ENCODE measurements at regions not wholly inside any gene's neighbourhood (a gene's known extent, or its start where the extent isn't known, plus 50 kb on each side); places are given as distances from the start of the nearest gene placed in this dataset.

DNA sequence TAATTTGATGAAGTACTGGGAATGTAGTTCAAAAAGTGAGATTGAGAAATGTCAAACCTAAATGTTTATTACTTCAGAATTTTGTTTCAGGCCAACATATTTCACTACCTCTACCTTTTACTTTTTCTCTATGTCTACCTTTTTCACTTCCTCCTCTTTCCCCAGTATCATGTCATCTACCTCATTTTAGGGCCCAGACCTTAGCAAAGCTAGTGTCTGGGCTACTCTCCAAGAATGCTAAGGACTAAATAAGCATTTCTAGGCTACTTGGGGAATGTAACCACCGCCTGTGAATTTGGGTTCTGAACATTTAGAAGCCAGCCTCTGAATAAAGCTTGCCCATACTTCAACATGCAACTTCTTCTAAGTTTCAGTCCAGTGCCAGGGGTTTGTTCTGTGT is 330.4 kb downstream of the SLC4A3 start:
- no peak for DNase-seq (ENCODE audit: low spot score)

DNA sequence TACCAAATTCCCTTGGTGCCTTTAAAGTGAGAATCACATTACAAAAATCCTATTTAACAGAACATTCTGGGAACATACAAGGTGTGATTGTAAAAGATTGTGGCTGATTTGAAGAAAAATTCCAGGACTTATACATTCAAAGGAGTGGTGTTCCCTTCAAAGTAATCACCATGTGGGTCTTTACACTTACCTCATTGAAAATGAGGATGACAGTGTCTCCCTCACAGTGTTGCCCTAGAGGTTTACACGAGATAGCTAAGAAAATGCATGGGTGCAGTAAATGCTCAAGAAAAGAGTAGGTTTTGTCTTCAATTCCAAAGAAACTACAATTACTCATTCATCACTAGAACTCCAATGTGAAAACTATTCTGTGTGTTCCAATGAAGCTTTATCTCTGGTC is 331.5 kb downstream of the SLC4A3 start:
- no peak for DNase-seq (ENCODE audit: low spot score)

DNA sequence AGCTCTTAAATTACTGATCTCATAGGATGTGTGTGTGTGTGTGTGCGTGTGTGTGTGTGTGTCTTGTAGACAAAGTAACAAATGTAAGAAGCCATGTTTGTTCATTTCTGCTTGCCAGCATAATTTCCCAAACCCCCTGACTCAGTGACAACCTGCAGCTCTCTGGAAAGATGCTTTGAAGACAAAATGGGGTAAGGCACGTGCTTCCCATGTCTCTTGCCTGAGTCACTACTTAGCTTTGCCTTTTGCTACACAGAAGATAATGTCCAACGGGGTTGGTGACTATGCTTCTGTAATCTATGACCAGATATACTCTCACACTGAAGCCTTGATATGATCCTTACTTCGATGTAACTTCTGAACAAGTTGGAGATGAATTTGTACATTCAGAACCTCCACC is 332.0 kb downstream of the SLC4A3 start:
- DNase-seq (ENCODE audit: low spot score): no peak

DNA sequence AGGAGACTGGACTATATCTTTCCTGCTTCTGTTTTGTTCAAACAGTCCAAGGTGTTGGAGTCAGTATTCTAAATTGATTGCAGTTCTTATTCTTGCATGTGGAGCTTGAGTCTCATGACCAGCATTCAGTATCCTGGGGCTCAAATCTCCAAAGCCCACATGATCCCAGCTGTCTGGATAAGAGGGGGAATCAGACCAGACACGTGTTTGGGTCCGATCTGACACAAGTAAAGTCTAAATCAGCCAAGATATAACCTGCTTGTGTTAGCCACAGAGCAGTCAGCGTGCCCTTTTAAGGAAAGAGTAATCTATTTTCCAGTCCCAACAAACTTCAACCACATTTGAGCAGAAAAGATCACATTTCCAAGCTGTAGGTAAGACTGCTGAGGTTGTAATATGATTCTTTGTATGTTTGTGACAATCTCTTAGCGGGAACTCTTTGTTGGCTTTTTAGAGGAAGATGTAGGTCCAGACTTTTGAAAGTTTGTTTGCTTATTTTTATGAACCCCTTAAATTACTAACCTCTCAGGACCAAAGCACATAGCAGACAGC is 334.6 kb downstream of the SLC4A3 start:
- DNase-seq (ENCODE audit: low spot score): no peak

DNA sequence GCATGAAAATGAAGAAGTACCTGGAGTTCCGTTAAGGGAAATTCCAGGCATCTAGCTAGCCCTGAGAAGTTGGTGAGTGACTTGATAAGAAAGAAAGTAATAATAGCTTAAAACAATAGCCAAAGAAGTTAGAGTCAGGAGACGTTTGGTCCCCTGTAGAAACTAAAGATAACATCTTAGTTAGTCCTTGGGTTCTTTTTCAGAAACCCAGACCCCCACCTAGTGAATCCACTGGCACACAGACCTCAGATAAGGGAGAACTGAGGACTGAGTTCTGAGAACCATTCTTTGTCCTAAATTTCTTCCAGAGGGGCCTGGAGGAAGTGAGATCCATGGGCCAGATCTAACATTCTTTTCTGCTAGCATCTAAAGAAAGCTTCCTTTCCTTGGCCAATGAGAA is 335.4 kb downstream of the SLC4A3 start:
- DNase-seq (ENCODE audit: low spot score): no peak

GRCh38 chr2:219965287-219966194 is 338.1 kb downstream of the SLC4A3 start:
- DNase-seq (ENCODE audit: low spot score): no peak

DNA sequence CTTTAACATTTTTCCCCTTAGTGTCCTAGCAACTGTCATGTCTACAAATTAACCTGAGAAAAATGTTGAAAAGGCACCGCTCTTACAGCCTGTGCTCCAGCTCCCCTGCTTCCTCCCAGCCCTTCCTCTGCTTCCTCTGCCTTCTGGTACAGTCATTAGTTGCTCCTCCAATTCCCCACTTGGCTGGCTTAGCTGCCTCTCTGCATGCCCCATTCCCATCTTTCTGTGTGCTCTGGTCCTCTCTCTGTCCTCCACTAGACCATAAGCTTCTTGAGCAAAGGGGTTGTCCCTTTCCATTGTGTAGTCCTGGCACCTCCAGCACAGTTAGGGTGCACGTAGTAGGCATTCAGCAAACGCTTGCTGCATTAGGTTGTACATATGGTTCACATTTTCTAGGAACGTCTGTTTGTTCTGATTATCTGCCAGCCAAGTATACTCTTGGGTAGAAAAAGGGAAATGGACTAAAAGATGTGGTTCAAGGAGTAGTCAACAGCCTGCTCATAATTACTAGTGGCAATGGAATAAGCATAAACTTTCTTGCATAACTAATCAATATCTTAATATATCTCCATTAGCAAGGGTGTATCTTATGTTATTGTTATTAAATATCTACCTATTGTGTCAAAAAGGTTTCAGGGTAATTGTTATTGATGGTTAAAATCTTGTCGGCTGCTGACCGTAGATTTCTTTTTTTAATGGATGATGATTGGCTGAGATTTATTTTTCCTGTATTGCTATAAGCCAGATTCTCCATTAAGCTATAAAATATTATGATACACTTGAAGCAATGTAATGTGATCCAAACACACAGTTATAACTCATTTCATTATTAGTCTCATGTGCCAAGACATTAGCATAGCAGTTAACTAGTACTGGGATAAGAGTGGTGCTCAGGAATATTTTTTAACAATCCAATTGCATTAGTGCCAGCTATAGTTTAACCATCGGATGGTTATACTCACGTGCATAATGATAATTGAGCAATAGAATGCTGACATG is 340.1 kb downstream of the SLC4A3 start:
- DNase-seq (ENCODE audit: low spot score): no peak

- no peak for DNase-seq (ENCODE audit: low spot score)
Observed at GRCh38 chr2:219968685-219969345, 341.4 kb downstream of the SLC4A3 start.

DNA sequence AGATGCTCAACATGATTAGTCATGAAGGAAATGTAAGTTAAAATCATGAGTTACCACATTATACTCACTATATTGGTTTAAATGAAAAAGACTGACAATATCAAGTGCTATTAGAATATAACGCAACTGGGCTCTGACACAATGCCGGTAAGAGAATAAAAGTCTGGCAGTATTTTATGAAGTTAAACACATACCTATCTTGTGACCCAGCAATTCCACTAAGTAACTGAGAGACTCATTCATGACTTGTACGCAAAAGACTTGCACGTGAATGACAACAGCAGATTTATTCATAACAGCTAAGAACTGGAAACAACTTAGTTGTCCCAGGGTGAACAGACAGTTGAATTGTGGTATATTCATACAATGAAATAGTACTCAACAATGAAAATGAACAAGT is 342.1 kb downstream of the SLC4A3 start:
- DNase-seq (ENCODE audit: low spot score): no peak

GRCh38 chr2:219973136-219973535 is 345.7 kb downstream of the SLC4A3 start:
- no peak for DNase-seq (ENCODE audit: low spot score)

DNA sequence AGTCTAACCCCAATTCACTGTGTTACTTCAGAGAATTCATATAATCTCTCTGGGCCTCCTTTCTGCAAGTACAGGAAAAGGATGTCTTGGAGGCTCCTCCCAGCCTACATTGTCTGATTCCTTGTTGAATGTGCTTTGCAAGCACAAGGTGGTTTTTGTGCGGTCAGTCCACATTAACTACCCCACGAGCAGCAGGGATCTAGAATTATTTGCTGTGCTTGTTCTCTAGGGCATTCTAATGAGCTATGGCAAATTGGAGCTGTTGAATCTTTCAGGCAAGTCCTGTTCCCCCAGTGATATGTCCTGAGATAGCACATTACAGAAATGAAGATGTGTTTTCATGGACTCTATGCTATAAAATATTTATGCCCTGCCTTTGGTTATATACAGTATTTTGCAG is 349.4 kb downstream of the SLC4A3 start:
- no peak for DNase-seq (ENCODE audit: low spot score)

GRCh38 chr2:219980638-219981037 is 353.2 kb downstream of the SLC4A3 start:
- no peak for DNase-seq (ENCODE audit: low spot score)

DNA sequence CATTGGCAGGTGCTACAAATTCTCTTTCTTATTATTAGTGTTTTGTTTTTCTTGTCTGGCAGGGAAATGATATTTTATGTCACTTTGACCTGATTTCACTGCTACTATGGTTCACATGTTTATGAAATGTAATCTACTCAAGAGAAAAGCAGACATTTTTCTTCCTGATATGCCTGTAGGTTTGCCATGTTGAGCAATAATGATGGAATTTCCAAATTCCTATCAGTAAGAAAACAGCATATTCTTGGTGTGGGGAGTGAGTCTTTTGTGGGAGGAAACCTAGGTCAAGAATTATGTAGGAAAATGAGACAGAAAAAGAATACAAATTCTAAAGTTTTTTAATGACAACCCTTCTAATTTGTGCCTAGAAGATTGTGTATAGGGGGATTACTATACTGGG is 356.4 kb downstream of the SLC4A3 start:
- no peak for DNase-seq (ENCODE audit: low spot score)

- no peak for DNase-seq (ENCODE audit: low spot score)
Observed at GRCh38 chr2:219985017-219985416, 357.6 kb downstream of the SLC4A3 start.

- no peak for DNase-seq (ENCODE audit: low spot score)
Observed at GRCh38 chr2:219987830-219988229, 360.4 kb downstream of the SLC4A3 start.

GRCh38 chr2:219989744-219990143 is 362.3 kb downstream of the SLC4A3 start:
- no peak for DNase-seq (ENCODE audit: low spot score)

DNA sequence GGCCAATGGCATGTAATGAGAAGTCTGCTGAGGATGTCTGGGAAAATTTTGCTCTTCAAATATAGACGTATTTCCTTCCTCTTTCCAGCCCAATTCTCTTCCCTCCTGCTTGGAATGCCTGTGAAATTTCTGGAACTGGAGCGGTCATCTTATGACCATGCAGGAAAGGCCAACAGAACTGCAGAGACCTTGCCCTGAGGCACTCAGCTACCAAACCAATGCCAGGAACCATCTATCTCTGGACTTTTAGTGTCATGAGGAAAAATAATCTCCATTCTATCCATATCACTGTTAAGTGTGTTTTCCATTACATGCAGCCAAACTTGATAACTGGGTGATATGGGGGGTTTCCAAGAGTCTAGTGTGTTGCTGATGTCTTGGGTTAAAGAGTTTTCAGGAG is 363.7 kb downstream of the SLC4A3 start:
- DNase-seq (ENCODE audit: low spot score): no peak

GRCh38 chr2:219995399-219995798 is 368.0 kb downstream of the SLC4A3 start:
- no peak for DNase-seq (ENCODE audit: low spot score)

DNA sequence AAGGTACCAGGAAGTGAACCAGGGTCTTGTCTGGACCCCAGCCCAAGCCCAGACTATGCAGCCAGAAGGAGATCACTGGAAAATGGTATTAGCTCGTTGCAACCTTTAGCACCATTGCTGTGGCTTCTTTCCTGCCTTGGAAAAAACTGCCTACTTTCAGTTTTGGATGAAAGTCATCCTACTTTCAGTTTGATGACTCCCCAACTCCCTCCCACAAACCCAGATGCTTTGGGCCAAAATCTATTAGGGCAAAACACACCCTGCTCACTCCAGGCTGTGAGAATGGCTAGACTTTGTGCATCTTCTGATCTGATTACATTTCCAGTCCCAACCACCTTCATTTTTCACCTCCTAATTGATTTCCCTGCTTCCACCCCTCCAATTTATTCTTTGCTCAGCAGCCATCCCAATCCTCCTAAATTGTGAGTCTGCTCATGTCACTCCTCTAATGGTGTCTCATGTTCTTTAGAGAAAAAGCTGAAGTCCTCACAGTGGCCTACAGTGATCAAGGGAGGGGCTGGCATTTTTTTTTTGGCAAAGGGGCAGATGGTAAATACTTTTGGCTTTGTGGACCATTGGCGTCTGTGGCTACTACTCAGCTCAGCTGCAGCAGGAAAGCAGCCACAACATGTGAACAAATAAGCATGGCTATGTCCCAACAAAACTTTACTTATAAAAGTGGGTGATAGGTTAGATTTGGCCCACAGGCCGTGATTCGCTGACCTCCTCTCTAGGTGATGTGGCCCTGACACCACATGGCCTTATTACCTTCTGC is 368.7 kb downstream of the SLC4A3 start:
- DNase-seq (ENCODE audit: low spot score): no peak

- DNase-seq (ENCODE audit: low spot score): peak; percentile 7
Observed at GRCh38 chr2:219997341-219997851, 370.0 kb downstream of the SLC4A3 start.

- no peak for DNase-seq (ENCODE audit: low spot score)
Observed at GRCh38 chr2:219998107-219998506, 370.7 kb downstream of the SLC4A3 start.

All from activated CD4-positive, alpha-beta T cell treated with anti-CD3 and anti-CD28 coated beads, Interleukin-2, Interleukin-4, amounts not matched to agents 100 ng/mL and 50 ng/mL, durations not matched to agents 16 hours and 8 hours (primary cell).